Thyroid gland (tissue), 4 donors: ENCODE measurements at regions not wholly inside any gene's neighbourhood (a gene's known extent, or its start where the extent isn't known, plus 50 kb on each side); places are given as distances from the start of the nearest gene placed in this dataset.

Experiments
- DNase-seq, 2 donors: peaks; one replicate each; pipeline ENCODE4 v3.0.0-alpha.2; 2019
- H3K27ac ChIP-seq, 3 donors: fragments of 200-600 bp; sonication (generic); 1 replicate in 2 of 3; 2 replicates in 1 of 3; pipeline ENCODE4 v1.5.1; 2016 to 2019; ENCODE audit warnings: mild to moderate bottlenecking in 1 of 3, moderate library complexity in 1 of 3
- H3K27me3 ChIP-seq: fragments of 200-600 bp; sonication (generic); one replicate; pipeline ENCODE4 v1.5.1; 2019
- H3K36me3 ChIP-seq, 2 donors: fragments of 200-600 bp; sonication (generic); one replicate each; pipeline ENCODE4 v1.5.1; 2016 to 2019
- H3K4me1 ChIP-seq, 2 donors: fragments of 200-600 bp; sonication (generic); one replicate each; pipeline ENCODE4 v1.5.1; 2017 to 2019
- H3K4me3 ChIP-seq, 3 donors: fragments of 200-600 bp; sonication (generic); replicated peaks in 1 of 3; 1 replicate in 2 of 3; 2 replicates in 1 of 3; pipeline ENCODE4 v1.5.1; 2016; ENCODE audit warnings: mild to moderate bottlenecking in 1 of 3
- H3K9me3 ChIP-seq: fragments of 200-600 bp; sonication (generic); one replicate; pipeline ENCODE4 v1.5.1; 2017
- CTCF ChIP-seq, 6 experiments: fragments of 200-600 bp in 3 of 6; fragments of 450-650 bp in 3 of 6; sonication (generic) in 3 of 6; IDR thresholded peaks; one replicate each; pipeline ENCODE4 v1.5.1; 2016 to 2019; ENCODE audit warnings: antibody characterized with exemption in 6 of 6, mild to moderate bottlenecking in 2 of 6, inconsistent platforms in 1 of 6, moderate library complexity in 1 of 6
- POLR2A ChIP-seq, 2 donors: fragments of 450-650 bp; IDR thresholded peaks; one replicate each; pipeline ENCODE4 v1.6.1; 2017; ENCODE audit warnings: antibody characterized with exemption in 2 of 2, mild to moderate bottlenecking in 2 of 2, moderate library complexity in 1 of 2
- WGBS, 2 donors: methylation state at CpG; one replicate each; pipeline ENCODE4 v1.1.5; 2017; 5-methylcytosine and 5-hydroxymethylcytosine counted together
- intact Hi-C: fragments of 100-400 bp; cut with DNase I; formaldehyde crosslinking; loops from one replicate; pipeline ENCODE4 v1.15.1; 2023

GRCh38 chr5:56605231-56605630 is 210.1 kb upstream of the MAP3K1 start:
- Histone ChIP-seq H3K27ac (no peak overlapping the region), H3K36me3 (no peaks in the 10 kb centered on the region), H3K27me3 (no peaks in the 10 kb centered on the region), H3K4me1 (peaks cover 3 to 22% of the 10 kb centered on the region in 2 donors), H3K4me3 (no peak overlapping the region), H3K9me3 (no peaks in the 10 kb centered on the region)
- DNase-seq, result no peak
- WGBS, 2 donors, result 96% methylated on average over 5 of the region's 5 CpGs
- TF ChIP-seq CTCF (IDR thresholded peaks at IDR 0.05) (no peak), POLR2A (IDR thresholded peaks at IDR 0.05) (no peak)
- intact Hi-C loops, result no loop called here

DNA sequence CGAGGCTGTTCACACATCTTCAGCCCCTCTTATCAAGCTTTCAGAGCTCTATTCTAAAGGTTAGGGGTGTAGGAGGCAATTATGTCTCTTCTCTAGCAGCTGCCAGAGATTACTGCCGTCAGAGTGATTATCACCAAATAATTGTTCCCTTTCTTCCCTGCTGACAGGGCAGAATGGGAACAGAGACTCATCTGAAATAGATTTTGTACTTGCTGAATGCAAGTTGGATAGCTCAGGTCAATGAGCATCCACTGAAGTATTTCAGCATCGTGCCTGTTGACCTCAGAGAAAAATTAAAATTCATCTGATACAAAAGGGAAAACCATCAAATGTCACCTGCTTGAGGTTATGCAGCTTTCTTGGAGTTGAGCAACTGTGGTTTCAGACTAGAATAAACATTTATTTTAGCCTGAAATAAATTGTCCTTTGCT is 213.7 kb upstream of the MAP3K1 start:
- Histone ChIP-seq H3K4me3 (no peak overlapping the region), H3K36me3 (no peaks in the 10 kb centered on the region), H3K9me3 (no peaks in the 10 kb centered on the region), H3K4me1 (peaks cover 4 to 9% of the 10 kb centered on the region in 2 donors), H3K27ac (no peak overlapping the region), H3K27me3 (no peaks in the 10 kb centered on the region)
- no peak for DNase-seq
- WGBS, 2 donors, result 88 to 94% methylated on average over 3 of the region's 3 CpGs
- TF ChIP-seq CTCF (IDR thresholded peaks at IDR 0.05), result no peak
- no peak for TF ChIP-seq POLR2A (IDR thresholded peaks at IDR 0.05)
- intact Hi-C loops, result no loop called here

DNA sequence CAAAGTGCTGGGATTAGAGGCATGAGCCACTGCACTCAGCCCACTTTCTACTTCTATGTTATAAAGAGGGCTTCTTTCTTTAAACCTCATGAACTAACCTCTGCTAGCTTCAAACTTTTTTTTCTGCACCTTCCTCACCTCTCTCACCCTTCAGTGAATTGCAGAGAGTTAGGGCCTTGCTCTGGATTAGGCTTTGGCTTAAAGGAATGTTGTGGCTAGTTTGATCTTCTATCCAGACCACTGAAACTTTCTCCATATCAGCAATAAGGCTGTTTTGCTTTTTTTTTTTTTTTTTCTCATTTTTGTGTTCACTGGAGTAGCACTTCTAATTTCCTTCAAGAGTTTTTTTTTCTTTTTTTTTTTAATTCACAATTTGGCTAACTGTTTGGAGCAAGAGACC is 216.4 kb upstream of the MAP3K1 start:
- H3K36me3 ChIP-seq, result no peaks in the 10 kb centered on the region
- no peaks in the 10 kb centered on the region for H3K27me3 ChIP-seq
- TF ChIP-seq POLR2A (IDR thresholded peaks at IDR 0.05), result no peak
- DNase-seq, result no peak
- intact Hi-C loops, result no loop called here
- no peak overlapping the region for H3K4me3 ChIP-seq
- no peaks in the 10 kb centered on the region for H3K9me3 ChIP-seq
- H3K4me1 ChIP-seq, result peaks cover 4% of the 10 kb centered on the region in 2 donors
- H3K27ac ChIP-seq, result no peak overlapping the region

GRCh38 chr5:56596155-56596554 is 219.2 kb upstream of the MAP3K1 start:
- no peak for DNase-seq
- no peaks in the 10 kb centered on the region for H3K27me3 ChIP-seq
- H3K27ac ChIP-seq, result no peak overlapping the region
- H3K4me3 ChIP-seq, result no peak overlapping the region
- WGBS, 2 donors, result 90 to 94% methylated on average over 4 of the region's 4 CpGs
- no peaks in the 10 kb centered on the region for H3K9me3 ChIP-seq
- intact Hi-C loops, result no loop called here
- TF ChIP-seq POLR2A (IDR thresholded peaks at IDR 0.05) (no peak), CTCF (IDR thresholded peaks at IDR 0.05) (no peak)
- no peaks in the 10 kb centered on the region for H3K36me3 ChIP-seq
- peaks cover 3 to 4% of the 10 kb centered on the region in 2 donors for H3K4me1 ChIP-seq

DNA sequence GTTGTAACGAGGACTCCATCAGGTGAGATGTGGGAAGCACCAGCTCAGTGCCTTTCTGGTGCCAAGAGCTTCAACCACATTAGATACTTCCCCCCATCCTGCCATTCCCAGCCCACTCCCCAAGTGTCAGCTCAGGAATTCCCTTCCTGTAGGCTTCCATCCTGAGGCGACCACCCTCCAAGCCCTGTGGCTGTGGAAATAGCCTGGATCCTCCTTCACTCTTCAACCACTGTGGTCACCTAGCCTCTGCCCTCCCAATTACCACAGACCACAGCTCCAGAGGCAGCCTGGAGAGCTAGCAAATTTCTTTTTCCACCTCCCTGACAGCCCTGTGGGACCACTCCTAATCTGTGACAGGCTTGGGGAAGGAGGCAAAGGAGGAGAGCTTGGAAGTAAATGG is 219.8 kb upstream of the MAP3K1 start:
- H3K27me3 ChIP-seq, result no peaks in the 10 kb centered on the region
- no peak for TF ChIP-seq POLR2A (IDR thresholded peaks at IDR 0.05)
- no peak for TF ChIP-seq CTCF (IDR thresholded peaks at IDR 0.05)
- intact Hi-C loops, result no loop called here
- no peak overlapping the region for H3K27ac ChIP-seq
- H3K4me3 ChIP-seq, result no peak overlapping the region
- 93 to 95% methylated on average over 2 of the region's 2 CpGs for WGBS, 2 donors
- H3K36me3 ChIP-seq, result no peaks in the 10 kb centered on the region
- DNase-seq, result no peak
- no peaks in the 10 kb centered on the region for H3K9me3 ChIP-seq
- peaks cover 3 to 4% of the 10 kb centered on the region in 2 donors for H3K4me1 ChIP-seq

DNA sequence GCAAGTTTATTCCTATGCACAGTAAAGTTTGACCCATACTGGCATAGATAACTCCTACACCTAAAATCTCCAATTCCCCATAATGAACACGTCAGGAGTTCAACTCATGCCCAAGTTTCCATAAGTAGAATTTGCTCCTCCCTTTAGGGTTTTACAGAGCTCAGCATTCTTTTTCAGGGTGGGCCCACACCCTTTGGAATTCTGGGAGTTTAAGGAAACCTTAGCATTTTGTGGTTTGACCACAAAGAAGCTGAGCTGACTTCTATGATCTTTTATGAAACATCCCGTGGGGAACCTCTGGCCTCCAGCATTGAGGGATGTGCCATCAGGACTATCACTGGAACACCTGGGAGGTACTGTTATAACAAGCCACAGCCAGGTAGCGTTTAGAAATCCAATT is 220.6 kb upstream of the MAP3K1 start:
- TF ChIP-seq POLR2A (IDR thresholded peaks at IDR 0.05) (no peak), CTCF (IDR thresholded peaks at IDR 0.05) (no peak)
- H3K27ac ChIP-seq, result no peak overlapping the region
- intact Hi-C loops, result no loop called here
- no peak for DNase-seq
- no peaks in the 10 kb centered on the region for H3K27me3 ChIP-seq
- H3K36me3 ChIP-seq, result no peaks in the 10 kb centered on the region
- H3K4me1 ChIP-seq, result peaks cover 3 to 4% of the 10 kb centered on the region in 2 donors
- H3K4me3 ChIP-seq, result no peak overlapping the region
- H3K9me3 ChIP-seq, result no peaks in the 10 kb centered on the region
- 92% methylated on average over 3 of the region's 3 CpGs for WGBS, 2 donors
